ENCODE measurements at regions not wholly inside any gene's neighbourhood (a gene's known extent, or its start where the extent isn't known, plus 50 kb on each side); places are given as distances from the start of the nearest gene placed in this dataset.

- intact Hi-C loops (cut with micrococcal nuclease) = no loop called here
Measured at GRCh38 chr9:109597496-109597895, 99.4 kb upstream of the PTPN3 start.

- intact Hi-C loops (cut with micrococcal nuclease) = no loop called here
Measured at GRCh38 chr9:109599131-109599530, 101.0 kb upstream of the PTPN3 start.

GRCh38 chr9:109599711-109600110 lies 101.6 kb upstream of the PTPN3 start:
- intact Hi-C loops (cut with micrococcal nuclease) = no loop called here

- intact Hi-C loops (cut with micrococcal nuclease) = no loop called here
Measured at GRCh38 chr9:109600142-109600541, 102.0 kb upstream of the PTPN3 start.

- intact Hi-C loops (cut with micrococcal nuclease) = no loop called here
Measured at GRCh38 chr9:109601181-109601580, 103.1 kb upstream of the PTPN3 start.

- intact Hi-C loops (cut with micrococcal nuclease) = no loop called here
Measured at GRCh38 chr9:109602987-109603386, 104.9 kb upstream of the PTPN3 start.

- intact Hi-C loops (cut with micrococcal nuclease) = no loop called here
Measured at GRCh38 chr9:109604131-109604530, 106.0 kb upstream of the PTPN3 start.

GRCh38 chr9:109604781-109605180 lies 106.7 kb upstream of the PTPN3 start:
- intact Hi-C loops (cut with micrococcal nuclease) = no loop called here

GRCh38 chr9:109609060-109609459 lies 111.0 kb upstream of the PTPN3 start:
- intact Hi-C loops (cut with micrococcal nuclease) = no loop called here

GRCh38 chr9:109616571-109617120 lies 118.5 kb upstream of the PTPN3 start:
- intact Hi-C loops (cut with micrococcal nuclease) = no loop called here

- intact Hi-C loops (cut with micrococcal nuclease) = no loop called here
Measured at GRCh38 chr9:109619310-109619709, 121.2 kb upstream of the PTPN3 start.

GRCh38 chr9:109624143-109624542 lies 126.0 kb upstream of the PTPN3 start:
- intact Hi-C loops (cut with micrococcal nuclease) = no loop called here

- intact Hi-C loops (cut with micrococcal nuclease) = no loop called here
Measured at GRCh38 chr9:109624896-109625295, 126.8 kb upstream of the PTPN3 start.

GRCh38 chr9:109627042-109627441 lies 128.9 kb upstream of the PTPN3 start:
- intact Hi-C loops (cut with micrococcal nuclease) = no loop called here

- intact Hi-C loops (cut with micrococcal nuclease) = no loop called here
Measured at GRCh38 chr9:109629615-109630014, 131.5 kb upstream of the PTPN3 start.

GRCh38 chr9:109632817-109633216 lies 134.7 kb upstream of the PTPN3 start:
- intact Hi-C loops (cut with micrococcal nuclease) = no loop called here

- intact Hi-C loops (cut with micrococcal nuclease) = no loop called here
Measured at GRCh38 chr9:109639674-109640579, 140.1 kb upstream of the PALM2AKAP2 start.

- intact Hi-C loops (cut with micrococcal nuclease) = no loop called here
Measured at GRCh38 chr9:109640580-109641371, 139.2 kb upstream of the PALM2AKAP2 start.

GRCh38 chr9:109641372-109641659 lies 138.7 kb upstream of the PALM2AKAP2 start:
- intact Hi-C loops (cut with micrococcal nuclease) = no loop called here

- intact Hi-C loops (cut with micrococcal nuclease) = no loop called here
Measured at GRCh38 chr9:109652112-109652511, 127.9 kb upstream of the PALM2AKAP2 start.

GRCh38 chr9:109652971-109653370 lies 127.0 kb upstream of the PALM2AKAP2 start:
- intact Hi-C loops (cut with micrococcal nuclease) = no loop called here

- intact Hi-C loops (cut with micrococcal nuclease) = no loop called here
Measured at GRCh38 chr9:109653470-109653869, 126.5 kb upstream of the PALM2AKAP2 start.

Data from T-helper 2 cell treated with Interferon-gamma antibody and Interleukin-4, amounts not matched to agents 100 ng/mL and 5 ng/mL, for 36 hours (primary cell).